ENCODE measurements at regions not wholly inside any gene's neighbourhood (a gene's known extent, or its start where the extent isn't known, plus 50 kb on each side); places are given as distances from the start of the nearest gene placed in this dataset.
A peak's percentile ranks its signal among the peaks of the same experiment; 100 is the strongest.

DNA sequence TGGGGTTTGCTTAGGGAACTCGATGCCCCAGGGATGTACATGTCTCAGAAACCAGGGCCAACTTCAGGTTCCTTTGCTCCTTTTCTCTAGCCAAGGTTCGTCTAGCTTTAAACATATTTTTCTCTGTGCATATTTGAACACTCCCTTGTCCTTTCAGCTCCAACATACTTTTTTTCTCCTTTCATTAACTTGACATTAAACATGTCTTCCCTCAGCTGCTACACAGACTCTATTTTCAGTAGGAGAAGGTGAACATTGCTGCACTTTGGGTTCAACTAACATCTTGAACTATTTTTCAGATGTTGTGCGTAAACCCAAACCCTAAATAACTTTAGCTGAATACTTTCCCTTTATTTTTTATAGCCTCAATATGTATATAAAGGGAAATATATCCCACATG lies 212.9 kb downstream of the MTX2 start:
- H3K9ac ChIP-seq (ENCODE audit: insufficient read length): no peak overlapping the region
- no peak for DNase-seq (ENCODE audit: low read depth, low spot score)
- H3K27ac ChIP-seq: no peak overlapping the region
- no peaks in the 10 kb centered on the region for H3K36me3 ChIP-seq (ENCODE audit: insufficient read depth, low read length)
- no peak for TF ChIP-seq POLR2AphosphoS5 (IDR thresholded peaks at IDR 0.05; ENCODE audit: borderline replicate concordance, low read depth, low read length)
- no peak for TF ChIP-seq EZH2 (IDR thresholded peaks at IDR 0.05)
- no peak for TF ChIP-seq FOXP2 (optimal IDR thresholded peaks at IDR 0.05; ENCODE audit: control extremely low read depth, extremely low read length, insufficient read depth)
- H3K9me3 ChIP-seq (ENCODE audit: low read depth, low read length): no peaks in the 10 kb centered on the region
- no peak overlapping the region for H3K4me3 ChIP-seq

DNA sequence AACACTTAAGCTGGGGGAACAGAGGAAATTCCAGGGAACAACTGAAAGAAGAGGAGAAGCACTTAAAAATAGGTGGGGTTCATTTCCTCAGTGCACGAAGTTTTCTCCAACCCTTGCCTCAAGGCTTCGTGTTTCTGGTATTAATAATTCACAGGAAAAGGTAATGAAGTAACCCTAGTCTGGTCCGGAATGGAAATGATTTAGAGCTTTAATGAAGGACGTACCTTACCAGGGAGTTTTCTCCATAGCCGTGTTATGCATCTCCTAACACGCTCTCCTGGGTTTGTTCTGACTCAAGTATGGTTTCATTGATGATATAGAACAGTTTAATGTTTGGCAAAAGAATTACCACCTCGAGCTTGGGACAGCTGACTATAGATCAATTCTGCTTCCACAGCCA lies 214.2 kb downstream of the MTX2 start:
- TF ChIP-seq EZH2 (IDR thresholded peaks at IDR 0.05): no peak
- no peak for TF ChIP-seq POLR2AphosphoS5 (IDR thresholded peaks at IDR 0.05; ENCODE audit: borderline replicate concordance, low read depth, low read length)
- TF ChIP-seq FOXP2 (optimal IDR thresholded peaks at IDR 0.05; ENCODE audit: control extremely low read depth, extremely low read length, insufficient read depth): no peak

DNA sequence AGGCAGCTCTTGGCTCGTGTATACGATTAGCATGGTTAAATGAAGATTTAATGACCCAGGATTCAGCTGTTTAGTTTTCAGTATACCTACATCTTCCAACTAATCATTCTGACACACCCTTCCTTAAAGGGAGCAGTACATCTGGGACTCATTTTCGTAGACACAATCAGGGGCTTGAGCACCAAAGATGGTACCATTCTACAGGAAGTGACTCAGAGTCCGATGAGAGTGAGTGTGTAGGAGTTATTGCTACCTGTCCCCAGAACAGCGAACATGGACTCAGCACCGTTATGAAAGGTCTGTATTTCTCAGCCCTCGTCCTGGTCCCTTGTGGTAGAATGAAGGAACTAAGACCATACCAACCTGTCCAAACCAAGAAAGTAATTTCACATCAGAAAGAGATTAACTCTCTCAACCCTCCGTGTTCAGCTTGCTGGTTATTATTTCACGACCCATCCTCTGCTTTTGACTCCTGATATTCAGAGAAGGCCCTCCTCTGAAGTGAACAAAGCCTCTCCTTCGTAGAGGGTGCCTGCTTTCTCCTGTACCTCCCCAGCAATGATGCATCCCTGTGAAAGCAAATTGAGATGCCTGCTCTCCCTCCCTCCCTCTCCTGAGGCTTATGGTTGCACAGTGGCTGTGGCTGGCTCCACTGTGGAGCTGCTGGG lies 214.8 kb downstream of the MTX2 start:
- DNase-seq (ENCODE audit: low read depth, low spot score): no peak
- Histone ChIP-seq H3K27ac (no peak overlapping the region), H3K9ac (ENCODE audit: insufficient read length) (no peak overlapping the region), H3K36me3 (ENCODE audit: insufficient read depth, low read length) (no peaks in the 10 kb centered on the region), H3K9me3 (ENCODE audit: low read depth, low read length) (no peaks in the 10 kb centered on the region), H3K4me3 (peak overlapping the region; percentile 12; the same call in 1 of the 2 replicates)
- TF ChIP-seq EZH2 (IDR thresholded peaks at IDR 0.05) (no peak), FOXP2 (optimal IDR thresholded peaks at IDR 0.05; ENCODE audit: control extremely low read depth, extremely low read length, insufficient read depth) (no peak), POLR2AphosphoS5 (IDR thresholded peaks at IDR 0.05; ENCODE audit: borderline replicate concordance, low read depth, low read length) (no peak)

More for the DNA sequence above, 214.2 kb downstream of the MTX2 start:
- Histone ChIP-seq H3K27ac (no peak overlapping the region), H3K4me3 (peak overlapping the region; percentile 12; the same call in 1 of the 2 replicates), H3K9ac (ENCODE audit: insufficient read length) (no peak overlapping the region), H3K9me3 (ENCODE audit: low read depth, low read length) (no peaks in the 10 kb centered on the region), H3K36me3 (ENCODE audit: insufficient read depth, low read length) (no peaks in the 10 kb centered on the region)
- no peak for DNase-seq (ENCODE audit: low read depth, low spot score)

DNA sequence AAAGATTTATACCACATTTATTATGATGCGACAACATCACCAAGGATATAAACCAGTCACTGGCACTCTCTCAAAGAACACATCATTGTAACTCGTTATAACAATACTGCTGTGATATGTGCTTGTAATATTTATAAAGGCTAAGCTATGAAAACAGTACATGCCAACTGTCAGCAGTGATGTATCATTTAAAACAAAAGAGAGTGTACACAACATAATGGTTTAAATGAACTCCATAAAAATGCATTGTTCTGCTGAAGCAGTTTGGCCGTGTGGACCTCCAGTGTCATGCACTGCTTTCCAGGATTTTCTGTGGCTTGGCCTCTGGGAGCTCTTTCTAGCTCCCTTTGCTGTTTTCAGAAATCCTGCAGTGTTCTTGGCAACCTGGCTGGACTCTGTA lies 215.6 kb downstream of the MTX2 start:
- Histone ChIP-seq H3K9me3 (ENCODE audit: low read depth, low read length) (no peaks in the 10 kb centered on the region), H3K36me3 (ENCODE audit: insufficient read depth, low read length) (no peaks in the 10 kb centered on the region), H3K4me3 (no peak overlapping the region), H3K27ac (no peak overlapping the region), H3K9ac (ENCODE audit: insufficient read length) (no peak overlapping the region)
- TF ChIP-seq FOXP2 (optimal IDR thresholded peaks at IDR 0.05; ENCODE audit: control extremely low read depth, extremely low read length, insufficient read depth): no peak
- TF ChIP-seq POLR2AphosphoS5 (IDR thresholded peaks at IDR 0.05; ENCODE audit: borderline replicate concordance, low read depth, low read length): no peak
- TF ChIP-seq EZH2 (IDR thresholded peaks at IDR 0.05): no peak
- no peak for DNase-seq (ENCODE audit: low read depth, low spot score)

DNA sequence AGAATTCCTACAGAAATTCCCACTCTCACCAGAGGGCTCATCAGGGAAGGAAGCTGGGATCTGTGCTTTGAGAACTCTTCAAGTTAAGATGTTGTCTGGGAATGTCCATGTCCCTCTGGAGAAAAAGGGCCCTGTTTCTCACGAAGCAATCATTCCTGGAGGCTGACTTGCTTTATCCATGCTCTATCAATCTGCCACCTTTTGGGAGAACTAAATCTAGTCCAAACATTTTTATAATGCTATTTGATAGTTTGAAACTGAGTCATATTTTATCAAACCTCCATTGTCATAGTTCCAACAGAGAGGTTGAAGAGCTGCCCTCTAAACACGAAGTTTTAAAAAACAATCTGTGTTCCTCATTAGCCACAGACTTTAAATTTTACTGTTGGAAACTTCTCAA lies 219.2 kb downstream of the MTX2 start:
- DNase-seq (ENCODE audit: low read depth, low spot score): no peak
- TF ChIP-seq FOXP2 (optimal IDR thresholded peaks at IDR 0.05; ENCODE audit: control extremely low read depth, extremely low read length, insufficient read depth): no peak
- no peak for TF ChIP-seq POLR2AphosphoS5 (IDR thresholded peaks at IDR 0.05; ENCODE audit: borderline replicate concordance, low read depth, low read length)
- no peak for TF ChIP-seq EZH2 (IDR thresholded peaks at IDR 0.05)
- Histone ChIP-seq H3K9ac (ENCODE audit: insufficient read length) (no peak overlapping the region), H3K27ac (no peak overlapping the region), H3K9me3 (ENCODE audit: low read depth, low read length) (no peaks in the 10 kb centered on the region), H3K4me3 (no peak overlapping the region), H3K36me3 (ENCODE audit: insufficient read depth, low read length) (no peaks in the 10 kb centered on the region)

DNA sequence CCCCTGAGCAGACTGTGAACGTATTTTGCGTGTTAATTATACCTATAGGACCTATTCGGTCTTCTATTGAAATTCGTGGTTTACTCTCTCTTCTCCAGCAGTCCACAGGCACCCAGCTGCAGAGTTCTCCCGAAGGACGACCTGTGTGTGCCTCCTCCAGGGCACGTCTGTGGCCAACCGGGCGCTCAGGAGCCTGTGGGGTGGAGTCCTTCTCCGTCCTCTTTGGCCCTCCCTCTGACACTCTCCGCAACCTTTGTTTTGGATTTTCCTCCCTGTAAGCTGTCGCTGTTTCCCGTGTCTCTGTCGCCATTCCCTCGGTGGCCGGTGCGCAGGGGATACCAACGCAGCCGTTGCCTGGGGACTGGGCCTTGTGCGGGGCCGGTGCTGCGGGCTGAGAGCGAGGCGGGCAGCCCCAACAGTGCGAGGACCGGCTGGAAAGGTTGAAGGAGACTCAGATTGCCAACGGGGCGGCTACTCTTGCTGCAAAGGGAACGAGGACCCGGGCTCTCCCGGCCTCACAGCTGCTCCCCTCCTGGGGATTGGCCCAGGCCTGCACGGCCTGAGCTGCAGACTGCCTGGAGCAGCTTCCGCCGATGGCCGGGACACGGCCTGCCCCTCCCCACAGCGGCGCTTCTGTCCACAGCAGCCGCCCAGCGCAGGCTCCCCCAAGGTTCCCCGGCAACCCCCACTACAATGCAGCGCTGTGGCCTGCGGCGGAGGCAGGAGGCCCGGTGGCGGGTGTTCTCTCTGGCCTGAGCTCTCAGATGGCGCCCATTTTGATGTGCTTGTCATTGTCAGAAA lies 221.0 kb downstream of the MTX2 start:
- H3K9ac ChIP-seq (ENCODE audit: insufficient read length): no peak overlapping the region
- no peaks in the 10 kb centered on the region for H3K36me3 ChIP-seq (ENCODE audit: insufficient read depth, low read length)
- no peaks in the 10 kb centered on the region for H3K9me3 ChIP-seq (ENCODE audit: low read depth, low read length)
- TF ChIP-seq EZH2 (IDR thresholded peaks at IDR 0.05) (no peak), FOXP2 (optimal IDR thresholded peaks at IDR 0.05; ENCODE audit: control extremely low read depth, extremely low read length, insufficient read depth) (no peak), POLR2AphosphoS5 (IDR thresholded peaks at IDR 0.05; ENCODE audit: borderline replicate concordance, low read depth, low read length) (no peak)
- no peak for DNase-seq (ENCODE audit: low read depth, low spot score)
- no peak overlapping the region for H3K27ac ChIP-seq
- no peak overlapping the region for H3K4me3 ChIP-seq

DNA sequence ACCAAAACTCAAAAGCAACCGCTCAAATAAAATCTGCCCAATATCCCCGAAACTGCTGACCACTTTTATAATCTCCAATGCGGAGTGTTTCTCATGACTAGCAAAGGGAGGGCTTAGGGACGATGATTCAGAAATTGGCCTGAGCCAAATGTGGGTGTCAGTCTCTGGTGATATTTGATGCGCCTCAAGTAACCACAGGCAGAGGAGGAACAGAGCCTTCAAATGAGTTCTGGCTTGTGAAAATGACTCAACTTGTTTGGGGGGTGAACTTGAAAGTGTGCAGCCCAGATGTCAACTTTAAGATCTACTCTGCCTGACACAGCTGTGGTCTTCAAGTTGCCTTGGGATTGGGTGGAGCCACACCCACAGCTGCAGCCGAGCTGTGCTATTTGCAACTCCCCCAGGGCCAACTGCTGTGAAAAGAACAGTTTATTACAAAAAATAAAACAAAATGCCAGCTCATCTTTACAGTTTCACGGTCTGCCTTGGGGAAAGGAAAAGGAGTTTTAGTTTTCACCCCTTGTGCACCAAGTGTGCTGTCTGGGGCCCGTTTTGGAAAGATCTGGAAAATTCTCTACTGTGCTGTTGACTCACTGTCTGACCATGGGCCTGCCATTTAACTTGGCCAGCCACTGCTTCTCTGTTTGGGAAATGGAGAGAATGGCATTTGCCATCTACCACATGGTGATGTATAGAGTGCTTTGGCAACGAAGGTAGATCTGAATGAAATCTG lies 222.1 kb downstream of the MTX2 start:
- Histone ChIP-seq H3K9me3 (ENCODE audit: low read depth, low read length) (no peaks in the 10 kb centered on the region), H3K36me3 (ENCODE audit: insufficient read depth, low read length) (no peaks in the 10 kb centered on the region), H3K27ac (peak overlapping the region; percentile 86), H3K4me3 (peak overlapping the region; percentile 36; the same call in 1 of the 2 replicates), H3K9ac (ENCODE audit: insufficient read length) (no peak overlapping the region)
- DNase-seq (ENCODE audit: low read depth, low spot score): peak; percentile 70
- TF ChIP-seq EZH2 (IDR thresholded peaks at IDR 0.05) (no peak), FOXP2 (optimal IDR thresholded peaks at IDR 0.05; ENCODE audit: control extremely low read depth, extremely low read length, insufficient read depth) (peak; percentile 75)

DNA sequence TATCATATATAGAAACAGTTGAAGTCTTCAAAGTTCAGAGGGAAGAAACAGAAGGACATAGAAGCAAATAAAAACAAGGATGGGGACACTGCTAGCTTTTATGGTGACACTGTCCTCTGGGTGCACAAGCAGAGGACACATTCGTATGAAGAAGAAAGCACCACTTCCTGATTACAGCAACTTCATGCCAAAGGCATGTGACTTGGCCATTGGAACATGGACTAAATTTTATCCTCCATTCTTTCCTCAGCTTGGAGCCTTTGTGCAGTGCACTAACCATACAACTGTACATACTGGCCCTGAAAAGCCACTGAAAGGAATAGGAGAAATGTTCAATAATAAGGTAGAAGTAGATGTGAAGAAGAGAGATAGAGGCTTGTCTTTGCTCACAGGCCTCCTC lies 223.3 kb downstream of the MTX2 start:
- H3K4me3 ChIP-seq: no peak overlapping the region
- no peak overlapping the region for H3K9ac ChIP-seq (ENCODE audit: insufficient read length)

More for the DNA sequence above, 223.3 kb downstream of the MTX2 start:
- no peak for DNase-seq (ENCODE audit: low read depth, low spot score)
- TF ChIP-seq POLR2AphosphoS5 (IDR thresholded peaks at IDR 0.05; ENCODE audit: borderline replicate concordance, low read depth, low read length) (no peak), EZH2 (IDR thresholded peaks at IDR 0.05) (no peak), FOXP2 (optimal IDR thresholded peaks at IDR 0.05; ENCODE audit: control extremely low read depth, extremely low read length, insufficient read depth) (no peak)
- Histone ChIP-seq H3K36me3 (ENCODE audit: insufficient read depth, low read length) (no peaks in the 10 kb centered on the region), H3K9me3 (ENCODE audit: low read depth, low read length) (no peaks in the 10 kb centered on the region), H3K27ac (no peak overlapping the region)
